ENCODE measurements at regions not wholly inside any gene's neighbourhood (a gene's known extent, or its start where the extent isn't known, plus 50 kb on each side); places are given as distances from the start of the nearest gene placed in this dataset.
A peak's percentile ranks its signal among the peaks of the same experiment; 100 is the strongest.
"Not testable (repeated sequence)": the region's sequence is repeated elsewhere in the genome, so short reads cannot be mapped to it uniquely, and the experiment has no call there.

DNA sequence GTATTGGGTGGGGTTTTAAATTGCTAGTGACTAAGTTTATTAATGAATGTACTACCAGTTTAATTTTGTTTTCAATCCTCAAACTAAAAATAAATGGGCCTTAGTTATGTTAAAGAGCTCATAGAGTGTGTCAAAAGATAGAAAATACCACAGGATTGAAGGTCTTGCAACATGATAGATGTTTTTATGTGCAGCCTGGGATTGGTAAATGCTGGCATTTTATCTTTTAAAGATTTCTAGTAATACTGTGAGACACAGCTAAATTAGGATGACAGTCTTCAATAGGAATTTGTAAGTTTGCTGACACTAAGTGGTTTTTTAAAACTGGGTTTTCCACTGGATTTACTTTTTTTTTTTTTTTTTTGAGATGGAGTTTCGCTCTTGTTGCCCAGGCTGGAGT lies 122.3 kb downstream of the HAUS1 start (continued):
- TF ChIP-seq, protein P1, sequence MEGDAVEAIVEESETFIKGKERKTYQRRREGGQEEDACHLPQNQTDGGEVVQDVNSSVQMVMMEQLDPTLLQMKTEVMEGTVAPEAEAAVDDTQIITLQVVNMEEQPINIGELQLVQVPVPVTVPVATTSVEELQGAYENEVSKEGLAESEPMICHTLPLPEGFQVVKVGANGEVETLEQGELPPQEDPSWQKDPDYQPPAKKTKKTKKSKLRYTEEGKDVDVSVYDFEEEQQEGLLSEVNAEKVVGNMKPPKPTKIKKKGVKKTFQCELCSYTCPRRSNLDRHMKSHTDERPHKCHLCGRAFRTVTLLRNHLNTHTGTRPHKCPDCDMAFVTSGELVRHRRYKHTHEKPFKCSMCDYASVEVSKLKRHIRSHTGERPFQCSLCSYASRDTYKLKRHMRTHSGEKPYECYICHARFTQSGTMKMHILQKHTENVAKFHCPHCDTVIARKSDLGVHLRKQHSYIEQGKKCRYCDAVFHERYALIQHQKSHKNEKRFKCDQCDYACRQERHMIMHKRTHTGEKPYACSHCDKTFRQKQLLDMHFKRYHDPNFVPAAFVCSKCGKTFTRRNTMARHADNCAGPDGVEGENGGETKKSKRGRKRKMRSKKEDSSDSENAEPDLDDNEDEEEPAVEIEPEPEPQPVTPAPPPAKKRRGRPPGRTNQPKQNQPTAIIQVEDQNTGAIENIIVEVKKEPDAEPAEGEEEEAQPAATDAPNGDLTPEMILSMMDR (IDR thresholded peaks at IDR 0.05): no peak
- TF ChIP-seq, protein P2, sequence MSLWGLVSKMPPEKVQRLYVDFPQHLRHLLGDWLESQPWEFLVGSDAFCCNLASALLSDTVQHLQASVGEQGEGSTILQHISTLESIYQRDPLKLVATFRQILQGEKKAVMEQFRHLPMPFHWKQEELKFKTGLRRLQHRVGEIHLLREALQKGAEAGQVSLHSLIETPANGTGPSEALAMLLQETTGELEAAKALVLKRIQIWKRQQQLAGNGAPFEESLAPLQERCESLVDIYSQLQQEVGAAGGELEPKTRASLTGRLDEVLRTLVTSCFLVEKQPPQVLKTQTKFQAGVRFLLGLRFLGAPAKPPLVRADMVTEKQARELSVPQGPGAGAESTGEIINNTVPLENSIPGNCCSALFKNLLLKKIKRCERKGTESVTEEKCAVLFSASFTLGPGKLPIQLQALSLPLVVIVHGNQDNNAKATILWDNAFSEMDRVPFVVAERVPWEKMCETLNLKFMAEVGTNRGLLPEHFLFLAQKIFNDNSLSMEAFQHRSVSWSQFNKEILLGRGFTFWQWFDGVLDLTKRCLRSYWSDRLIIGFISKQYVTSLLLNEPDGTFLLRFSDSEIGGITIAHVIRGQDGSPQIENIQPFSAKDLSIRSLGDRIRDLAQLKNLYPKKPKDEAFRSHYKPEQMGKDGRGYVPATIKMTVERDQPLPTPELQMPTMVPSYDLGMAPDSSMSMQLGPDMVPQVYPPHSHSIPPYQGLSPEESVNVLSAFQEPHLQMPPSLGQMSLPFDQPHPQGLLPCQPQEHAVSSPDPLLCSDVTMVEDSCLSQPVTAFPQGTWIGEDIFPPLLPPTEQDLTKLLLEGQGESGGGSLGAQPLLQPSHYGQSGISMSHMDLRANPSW (CRISPR knock-in tag; conservative IDR thresholded peaks at IDR 0.05; ENCODE audit: low read depth): no peak

DNA sequence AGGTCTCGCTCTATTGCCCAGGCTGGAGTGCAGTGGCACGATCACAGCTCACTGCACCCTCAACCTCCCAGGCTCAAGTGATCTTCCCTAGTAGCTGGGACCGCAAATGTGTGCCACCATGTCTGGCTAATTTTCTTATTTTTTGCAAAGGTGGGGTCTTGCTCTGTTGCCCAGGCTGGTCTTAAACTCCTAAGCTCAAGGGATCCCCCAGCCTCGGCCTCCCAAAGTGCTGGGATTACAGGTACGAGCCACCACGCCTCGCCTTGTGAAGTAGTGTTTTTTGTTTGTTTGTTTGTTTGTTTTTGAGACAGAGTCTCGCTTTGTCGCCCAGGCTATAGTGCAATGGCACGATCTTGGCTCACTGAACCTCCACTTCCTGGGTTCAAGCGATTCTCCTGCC lies 125.5 kb downstream of the HAUS1 start:
- H3K27me3 Mint-ChIP-seq (ENCODE audit: low read depth); H3K4me3 Mint-ChIP-seq; H3K36me3 Mint-ChIP-seq; H3K4me1 Mint-ChIP-seq; H3K27ac Mint-ChIP-seq; POLR2A ChIA-PET; ATAC-seq; DNase-seq (ENCODE audit: low spot score); H3K9me3 Mint-ChIP-seq: not testable (repeated sequence)
- CTCF ChIA-PET: interaction anchor here (1.7 kb wide), 1 partner anchor 56 kb away, joined by 9 read pairs; a partner anchor contains a TSS
- TF ChIP-seq ZNF121 (CRISPR knock-in tag; IDR thresholded peaks at IDR 0.05): peak; percentile 86; the same call in 1 of the 2 replicates

DNA sequence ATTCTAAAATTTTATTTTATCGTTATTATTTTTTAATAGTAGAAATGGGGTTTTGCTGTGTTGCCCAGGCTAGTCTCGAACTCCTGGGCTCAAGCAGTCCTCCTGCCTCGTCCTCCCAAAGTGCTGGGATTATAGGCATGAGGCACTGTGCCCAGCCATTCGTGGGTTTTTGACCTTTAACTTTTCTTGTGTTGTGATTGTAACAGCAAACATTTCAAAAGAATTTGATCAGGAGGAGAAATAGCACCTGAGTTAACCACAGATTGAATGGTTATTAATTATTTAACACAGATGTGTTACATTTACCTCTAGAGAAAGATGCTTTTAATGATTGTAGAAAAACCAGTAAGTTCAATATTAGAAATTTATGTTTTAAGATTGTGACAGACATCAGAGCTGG lies 132.0 kb downstream of the HAUS1 start:
- ATAC-seq: no peak

More for the DNA sequence above, 132.0 kb downstream of the HAUS1 start:
- ChIA-PET POLR2A (no interaction called here), CTCF (interaction anchor here (0.8 kb wide), 1 partner anchor 63 kb away, joined by 3 read pairs; a partner anchor contains a TSS)
- Mint-ChIP-seq H3K9me3 (no peaks in the 10 kb centered on the region), H3K27me3 (ENCODE audit: low read depth) (no peaks in the 10 kb centered on the region), H3K4me1 (peaks cover 35% of the 10 kb centered on the region), H3K36me3 (0 out of 2 replicates have a peak, but pooled peaks cover 3% of the 10 kb centered on the region), H3K4me3 (no peak overlapping the region), H3K27ac (no peak overlapping the region)
- no peak for DNase-seq (ENCODE audit: low spot score)
- TF ChIP-seq, protein P3, sequence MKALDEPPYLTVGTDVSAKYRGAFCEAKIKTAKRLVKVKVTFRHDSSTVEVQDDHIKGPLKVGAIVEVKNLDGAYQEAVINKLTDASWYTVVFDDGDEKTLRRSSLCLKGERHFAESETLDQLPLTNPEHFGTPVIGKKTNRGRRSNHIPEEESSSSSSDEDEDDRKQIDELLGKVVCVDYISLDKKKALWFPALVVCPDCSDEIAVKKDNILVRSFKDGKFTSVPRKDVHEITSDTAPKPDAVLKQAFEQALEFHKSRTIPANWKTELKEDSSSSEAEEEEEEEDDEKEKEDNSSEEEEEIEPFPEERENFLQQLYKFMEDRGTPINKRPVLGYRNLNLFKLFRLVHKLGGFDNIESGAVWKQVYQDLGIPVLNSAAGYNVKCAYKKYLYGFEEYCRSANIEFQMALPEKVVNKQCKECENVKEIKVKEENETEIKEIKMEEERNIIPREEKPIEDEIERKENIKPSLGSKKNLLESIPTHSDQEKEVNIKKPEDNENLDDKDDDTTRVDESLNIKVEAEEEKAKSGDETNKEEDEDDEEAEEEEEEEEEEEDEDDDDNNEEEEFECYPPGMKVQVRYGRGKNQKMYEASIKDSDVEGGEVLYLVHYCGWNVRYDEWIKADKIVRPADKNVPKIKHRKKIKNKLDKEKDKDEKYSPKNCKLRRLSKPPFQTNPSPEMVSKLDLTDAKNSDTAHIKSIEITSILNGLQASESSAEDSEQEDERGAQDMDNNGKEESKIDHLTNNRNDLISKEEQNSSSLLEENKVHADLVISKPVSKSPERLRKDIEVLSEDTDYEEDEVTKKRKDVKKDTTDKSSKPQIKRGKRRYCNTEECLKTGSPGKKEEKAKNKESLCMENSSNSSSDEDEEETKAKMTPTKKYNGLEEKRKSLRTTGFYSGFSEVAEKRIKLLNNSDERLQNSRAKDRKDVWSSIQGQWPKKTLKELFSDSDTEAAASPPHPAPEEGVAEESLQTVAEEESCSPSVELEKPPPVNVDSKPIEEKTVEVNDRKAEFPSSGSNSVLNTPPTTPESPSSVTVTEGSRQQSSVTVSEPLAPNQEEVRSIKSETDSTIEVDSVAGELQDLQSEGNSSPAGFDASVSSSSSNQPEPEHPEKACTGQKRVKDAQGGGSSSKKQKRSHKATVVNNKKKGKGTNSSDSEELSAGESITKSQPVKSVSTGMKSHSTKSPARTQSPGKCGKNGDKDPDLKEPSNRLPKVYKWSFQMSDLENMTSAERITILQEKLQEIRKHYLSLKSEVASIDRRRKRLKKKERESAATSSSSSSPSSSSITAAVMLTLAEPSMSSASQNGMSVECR (CRISPR knock-in tag; IDR thresholded peaks at IDR 0.05; ENCODE audit: borderline replicate concordance): no peak
- TF ChIP-seq ZNF263 (CRISPR knock-in tag; IDR thresholded peaks at IDR 0.05; ENCODE audit: low read depth): no peak
- TF ChIP-seq, protein P4, sequence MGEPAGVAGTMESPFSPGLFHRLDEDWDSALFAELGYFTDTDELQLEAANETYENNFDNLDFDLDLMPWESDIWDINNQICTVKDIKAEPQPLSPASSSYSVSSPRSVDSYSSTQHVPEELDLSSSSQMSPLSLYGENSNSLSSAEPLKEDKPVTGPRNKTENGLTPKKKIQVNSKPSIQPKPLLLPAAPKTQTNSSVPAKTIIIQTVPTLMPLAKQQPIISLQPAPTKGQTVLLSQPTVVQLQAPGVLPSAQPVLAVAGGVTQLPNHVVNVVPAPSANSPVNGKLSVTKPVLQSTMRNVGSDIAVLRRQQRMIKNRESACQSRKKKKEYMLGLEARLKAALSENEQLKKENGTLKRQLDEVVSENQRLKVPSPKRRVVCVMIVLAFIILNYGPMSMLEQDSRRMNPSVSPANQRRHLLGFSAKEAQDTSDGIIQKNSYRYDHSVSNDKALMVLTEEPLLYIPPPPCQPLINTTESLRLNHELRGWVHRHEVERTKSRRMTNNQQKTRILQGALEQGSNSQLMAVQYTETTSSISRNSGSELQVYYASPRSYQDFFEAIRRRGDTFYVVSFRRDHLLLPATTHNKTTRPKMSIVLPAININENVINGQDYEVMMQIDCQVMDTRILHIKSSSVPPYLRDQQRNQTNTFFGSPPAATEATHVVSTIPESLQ (CRISPR knock-in tag; IDR thresholded peaks at IDR 0.05): no peak
- no peak for TF ChIP-seq MXD4 (CRISPR knock-in tag; IDR thresholded peaks at IDR 0.05; ENCODE audit: borderline replicate concordance)
- no peak for TF ChIP-seq JUN (CRISPR knock-in tag; IDR thresholded peaks at IDR 0.05)
